Parathyroid adenoma (tissue), 2 donors: ENCODE measurements at regions not wholly inside any gene's neighbourhood (a gene's known extent, or its start where the extent isn't known, plus 50 kb on each side); places are given as distances from the start of the nearest gene placed in this dataset.
A peak's percentile ranks its signal among the peaks of the same experiment; 100 is the strongest.

ENCODE experiments used
- H2AFZ ChIP-seq: fragments of 300-600 bp; sonication (generic); one replicate; pipeline ENCODE4 v1.7.0; 2017; ENCODE audit warnings: antibody characterized with exemption, mild to moderate bottlenecking
- H3K27ac ChIP-seq: fragments of 300-600 bp; sonication (generic); one replicate; pipeline ENCODE4 v1.7.0; 2017
- H3K27me3 ChIP-seq: fragments of 300-600 bp; sonication (generic); one replicate; pipeline ENCODE4 v1.7.0; 2017; ENCODE audit warnings: low read length; ENCODE audit not compliant: control insufficient read depth, insufficient read depth
- H3K36me3 ChIP-seq: fragments of 300-600 bp; sonication (generic); one replicate; pipeline ENCODE4 v1.7.0; 2017; ENCODE audit warnings: low read length; ENCODE audit not compliant: control insufficient read depth, insufficient read depth
- H3K4me1 ChIP-seq: fragments of 300-600 bp; sonication (generic); one replicate; pipeline ENCODE4 v1.7.0; 2017; ENCODE audit warnings: control low read depth
- H3K4me2 ChIP-seq: fragments of 300-600 bp; sonication (generic); one replicate; pipeline ENCODE4 v1.7.0; 2017; ENCODE audit warnings: low read length
- H3K4me3 ChIP-seq: fragments of 300-600 bp; sonication (generic); one replicate; pipeline ENCODE4 v1.7.0; 2017; ENCODE audit warnings: low read depth, low read length
- H3K79me2 ChIP-seq: fragments of 300-600 bp; sonication (generic); one replicate; pipeline ENCODE4 v1.7.0; 2017; ENCODE audit warnings: control low read depth
- H3K9ac ChIP-seq: fragments of 300-600 bp; sonication (generic); one replicate; pipeline ENCODE4 v1.7.0; 2017; ENCODE audit warnings: mild to moderate bottlenecking
- H3K9me3 ChIP-seq: fragments of 300-600 bp; sonication (generic); one replicate; pipeline ENCODE4 v1.7.0; 2017; ENCODE audit warnings: low read length; ENCODE audit not compliant: control insufficient read depth
- CTCF ChIP-seq: fragments of 300-600 bp; sonication (generic); IDR thresholded peaks from one replicate; pipeline ENCODE4 v1.7.0; 2017; ENCODE audit warnings: antibody characterized with exemption, mild to moderate bottlenecking
- donor health status: primary hyperparathyroidism.

GRCh38 chr5:43993634-43994351 lies 390.8 kb downstream of the NNT start:
- Histone ChIP-seq H2AFZ (peak overlapping the region; percentile 79), H3K9ac (no peak overlapping the region), H3K4me2 (no peak overlapping the region), H3K79me2 (no peaks in the 10 kb centered on the region), H3K9me3 (no peaks in the 10 kb centered on the region), H3K27me3 (no peaks in the 10 kb centered on the region), H3K27ac (peak overlapping the region; percentile 66), H3K4me1 (peaks cover 26% of the 10 kb centered on the region), H3K4me3 (no peak overlapping the region), H3K36me3 (no peaks in the 10 kb centered on the region)
- TF ChIP-seq CTCF, result no peak

GRCh38 chr5:43985411-43985810 lies 382.4 kb downstream of the NNT start:
- Histone ChIP-seq H3K27ac (no peak overlapping the region), H3K9me3 (no peaks in the 10 kb centered on the region), H3K27me3 (no peaks in the 10 kb centered on the region), H3K36me3 (no peaks in the 10 kb centered on the region), H3K4me3 (no peak overlapping the region), H3K4me1 (no peaks in the 10 kb centered on the region), H3K4me2 (no peak overlapping the region), H3K9ac (no peak overlapping the region), H3K79me2 (no peaks in the 10 kb centered on the region), H2AFZ (no peak overlapping the region)
- no peak for TF ChIP-seq CTCF

- Histone ChIP-seq H3K4me2 (no peak overlapping the region), H3K9ac (no peak overlapping the region), H3K79me2 (no peaks in the 10 kb centered on the region), H3K4me1 (no peaks in the 10 kb centered on the region), H3K27ac (no peak overlapping the region), H2AFZ (no peak overlapping the region), H3K36me3 (no peaks in the 10 kb centered on the region), H3K27me3 (no peaks in the 10 kb centered on the region), H3K4me3 (no peak overlapping the region), H3K9me3 (no peaks in the 10 kb centered on the region)
- TF ChIP-seq CTCF, result no peak
These were observed 378.6 kb downstream of the NNT start for GRCh38 chr5:43981556-43981955.

GRCh38 chr5:43973908-43974307 lies 370.9 kb downstream of the NNT start:
- Histone ChIP-seq H3K79me2 (no peaks in the 10 kb centered on the region), H3K27me3 (no peaks in the 10 kb centered on the region), H3K36me3 (no peaks in the 10 kb centered on the region), H3K9me3 (no peaks in the 10 kb centered on the region), H3K4me3 (no peak overlapping the region), H3K4me2 (no peak overlapping the region), H3K27ac (no peak overlapping the region), H2AFZ (no peak overlapping the region), H3K4me1 (no peaks in the 10 kb centered on the region), H3K9ac (no peak overlapping the region)
- TF ChIP-seq CTCF, result no peak

- Histone ChIP-seq H3K27me3 (no peaks in the 10 kb centered on the region), H3K79me2 (no peaks in the 10 kb centered on the region), H3K9me3 (no peaks in the 10 kb centered on the region), H3K4me3 (no peak overlapping the region), H3K27ac (no peak overlapping the region), H3K9ac (no peak overlapping the region), H3K4me1 (no peaks in the 10 kb centered on the region), H2AFZ (no peak overlapping the region), H3K36me3 (no peaks in the 10 kb centered on the region), H3K4me2 (no peak overlapping the region)
- no peak for TF ChIP-seq CTCF
These were observed 370.3 kb downstream of the NNT start for GRCh38 chr5:43973318-43973717.
